ENCODE measurements at regions not wholly inside any gene's neighbourhood (a gene's known extent, or its start where the extent isn't known, plus 50 kb on each side); places are given as distances from the start of the nearest gene placed in this dataset.

- no peak for DNase-seq
- Histone ChIP-seq H3K27me3 (no peaks in the 10 kb centered on the region), H3K27ac (no peak overlapping the region), H3K36me3 (no peaks in the 10 kb centered on the region), H3K4me1 (no peaks in the 10 kb centered on the region), H3K4me3 (no peak overlapping the region), H3K9me3 (no peaks in the 10 kb centered on the region)
- in situ Hi-C loops (cut with MboI; ENCODE audit: low sequenced_read_pairs in 4 of 4): no loop called here
- intact Hi-C loops (cut with DNase I; ENCODE audit: low total_unique reads): no loop called here
- TF ChIP-seq POLR2A (IDR thresholded peaks at IDR 0.05) (no peak), CTCF (IDR thresholded peaks at IDR 0.05 in 4 of 5, conservative IDR thresholded peaks at IDR 0.05 in 1 of 5) (no peak)
- ATAC-seq: no peak
These were observed 74.4 kb downstream of the ALG10B start for GRCh38 chr12:38391007-38391406.

GRCh38 chr12:38392554-38393144 is 76.1 kb downstream of the ALG10B start:
- no peak for ATAC-seq
- in situ Hi-C loops (cut with MboI; ENCODE audit: low sequenced_read_pairs in 4 of 4) (no loop called here), intact Hi-C loops (cut with DNase I; ENCODE audit: low total_unique reads) (no loop called here)
- Histone ChIP-seq H3K27ac (no peak overlapping the region), H3K4me1 (no peaks in the 10 kb centered on the region), H3K9me3 (no peaks in the 10 kb centered on the region), H3K36me3 (no peaks in the 10 kb centered on the region), H3K4me3 (no peak overlapping the region), H3K27me3 (no peaks in the 10 kb centered on the region)
- DNase-seq: no peak
- TF ChIP-seq CTCF (IDR thresholded peaks at IDR 0.05 in 4 of 5, conservative IDR thresholded peaks at IDR 0.05 in 1 of 5): no peak
- no peak for TF ChIP-seq POLR2A (IDR thresholded peaks at IDR 0.05)

- ATAC-seq (no peak), DNase-seq (no peak)
- in situ Hi-C loops (cut with MboI; ENCODE audit: low sequenced_read_pairs in 4 of 4) (no loop called here), intact Hi-C loops (cut with DNase I; ENCODE audit: low total_unique reads) (no loop called here)
- Histone ChIP-seq H3K27ac (no peak overlapping the region), H3K27me3 (no peaks in the 10 kb centered on the region), H3K4me3 (no peak overlapping the region), H3K36me3 (no peaks in the 10 kb centered on the region), H3K9me3 (no peaks in the 10 kb centered on the region), H3K4me1 (no peaks in the 10 kb centered on the region)
- TF ChIP-seq POLR2A (IDR thresholded peaks at IDR 0.05) (no peak), CTCF (IDR thresholded peaks at IDR 0.05 in 4 of 5, conservative IDR thresholded peaks at IDR 0.05 in 1 of 5) (no peak)
These were observed 83.2 kb downstream of the ALG10B start for GRCh38 chr12:38399711-38400206.

- no peak for ATAC-seq
- Histone ChIP-seq H3K27ac (no peak overlapping the region), H3K4me3 (no peak overlapping the region), H3K27me3 (no peaks in the 10 kb centered on the region), H3K36me3 (no peaks in the 10 kb centered on the region), H3K9me3 (no peaks in the 10 kb centered on the region), H3K4me1 (no peaks in the 10 kb centered on the region)
- intact Hi-C loops (cut with DNase I; ENCODE audit: low total_unique reads) (no loop called here), in situ Hi-C loops (cut with MboI; ENCODE audit: low sequenced_read_pairs in 4 of 4) (no loop called here)
- no peak for DNase-seq
- TF ChIP-seq POLR2A (IDR thresholded peaks at IDR 0.05): no peak
These were observed 86.2 kb downstream of the ALG10B start for GRCh38 chr12:38402811-38403210.

GRCh38 chr12:38409511-38409910 is 92.9 kb downstream of the ALG10B start:
- no peaks in the 10 kb centered on the region for H3K27me3 ChIP-seq
- TF ChIP-seq CTCF (IDR thresholded peaks at IDR 0.05 in 4 of 5, conservative IDR thresholded peaks at IDR 0.05 in 1 of 5) (no peak), POLR2A (IDR thresholded peaks at IDR 0.05) (no peak)
- ATAC-seq (no peak), DNase-seq (no peak)
- H3K27ac ChIP-seq: no peak overlapping the region
- intact Hi-C loops (cut with DNase I; ENCODE audit: low total_unique reads): no loop called here
- H3K4me3 ChIP-seq: no peak overlapping the region
- in situ Hi-C loops (cut with MboI; ENCODE audit: low sequenced_read_pairs in 4 of 4): no loop called here
- H3K36me3 ChIP-seq: no peaks in the 10 kb centered on the region
- H3K9me3 ChIP-seq: no peaks in the 10 kb centered on the region
- no peaks in the 10 kb centered on the region for H3K4me1 ChIP-seq
